Dermis blood vessel endothelial cell (primary cell): ENCODE measurements at regions not wholly inside any gene's neighbourhood (a gene's known extent, or its start where the extent isn't known, plus 50 kb on each side); places are given as distances from the start of the nearest gene placed in this dataset.
"Not testable (repeated sequence)": the region's sequence is repeated elsewhere in the genome, so short reads cannot be mapped to it uniquely, and the experiment has no call there.

Source experiments
- DNase-seq: peaks from one replicate; pipeline ENCODE4 v3.0.0; 2010

- DNase-seq: peak; percentile 83
These were observed 137.2 kb downstream of the TRIM43 start for GRCh38 chr2:95728878-95729596.

GRCh38 chr2:95729597-95729955, 137.8 kb downstream of the TRIM43 start:
- no peak for DNase-seq

- peak; percentile 5 for DNase-seq
These were observed 139.0 kb downstream of the TRIM43 start for GRCh38 chr2:95730813-95731212.

DNA sequence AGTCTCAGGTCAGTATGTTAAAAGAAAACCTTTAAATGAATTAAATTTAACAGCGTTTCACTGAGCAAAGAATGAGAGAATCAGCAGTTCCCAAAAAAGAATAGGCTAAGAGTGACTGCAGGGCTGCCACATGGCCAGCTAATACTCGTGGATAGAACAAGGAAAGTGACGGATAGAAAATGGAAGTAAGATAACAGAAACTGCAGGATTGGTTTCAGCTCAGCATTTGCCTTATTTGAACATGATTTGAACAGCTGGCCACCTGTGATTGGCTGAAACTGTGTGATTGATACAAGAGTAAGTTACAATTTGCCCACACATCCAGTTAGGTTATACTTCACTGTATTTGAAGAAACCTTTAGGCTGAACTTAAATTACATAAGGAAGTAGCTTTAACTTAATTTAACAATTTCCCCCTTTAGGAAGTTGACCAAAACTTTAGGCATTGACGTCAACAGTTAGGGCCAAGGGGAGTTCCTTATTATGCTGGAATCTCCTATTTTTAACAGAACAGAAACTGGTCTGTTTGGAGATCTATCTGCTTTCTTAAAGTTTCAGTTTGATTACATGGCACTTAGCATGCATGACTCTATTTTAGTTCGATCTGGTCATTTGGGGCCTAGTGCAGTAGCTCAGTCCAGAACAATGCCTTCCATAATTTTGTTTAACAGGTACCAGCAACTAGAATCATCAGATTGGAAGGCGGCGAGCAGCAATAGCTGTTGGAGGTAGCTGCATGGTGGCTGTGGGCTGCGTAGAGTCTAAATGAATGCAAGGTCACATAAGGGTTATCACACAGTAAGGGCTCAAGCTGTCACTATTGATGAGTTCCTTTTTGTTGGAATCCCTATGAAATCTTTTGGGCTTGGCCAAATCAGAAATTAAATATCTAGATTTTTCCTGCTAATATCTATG, 143.4 kb downstream of the TRIM43 start:
- DNase-seq: no peak

GRCh38 chr2:95738301-95738700, 146.5 kb downstream of the TRIM43 start:
- no peak for DNase-seq

- DNase-seq: not testable (repeated sequence)
These were observed 160.3 kb downstream of the TRIM43 start for GRCh38 chr2:95752126-95752525.

- not testable (repeated sequence) for DNase-seq
These were observed 162.0 kb downstream of the TRIM43 start for GRCh38 chr2:95753812-95754211.

GRCh38 chr2:95754213-95754612, 162.4 kb downstream of the TRIM43 start:
- not testable (repeated sequence) for DNase-seq

DNA sequence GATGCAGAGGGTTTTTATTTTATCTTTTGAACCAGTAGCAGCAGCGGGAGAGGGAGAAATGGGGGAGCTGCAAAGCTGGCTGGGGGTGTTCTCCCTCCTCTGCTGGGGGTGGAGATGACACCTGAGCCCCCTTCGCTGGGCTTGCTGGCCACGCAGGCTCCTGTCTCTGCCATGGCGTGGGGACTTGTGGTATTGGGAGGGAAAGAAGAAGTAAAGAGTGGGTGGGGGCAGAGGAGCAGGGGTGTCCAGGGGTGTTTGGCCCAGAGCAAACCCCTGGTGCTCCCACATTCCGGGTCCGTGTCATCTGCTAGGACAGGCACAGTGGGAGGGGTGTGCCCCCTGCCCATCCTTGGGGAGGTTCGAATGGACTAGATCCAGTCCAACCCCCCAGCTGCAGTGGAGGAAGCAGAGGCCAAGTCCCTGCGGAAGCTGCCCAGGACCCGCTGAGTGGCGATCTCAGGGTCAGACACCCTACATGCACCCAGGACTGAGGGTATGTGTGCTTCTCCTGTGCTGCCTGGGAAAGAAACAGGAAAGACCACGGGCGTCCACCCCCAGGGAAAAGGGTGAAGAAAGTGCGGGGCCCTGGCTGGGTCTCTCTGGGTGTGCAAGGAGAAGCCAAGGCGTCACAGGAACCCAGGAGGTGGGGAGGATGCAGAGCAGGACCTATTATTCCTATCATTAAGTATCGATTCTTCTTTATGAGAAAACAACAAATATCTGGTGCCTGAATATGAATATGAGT, 163.2 kb downstream of the TRIM43 start:
- not testable (repeated sequence) for DNase-seq

GRCh38 chr2:95755956-95756669, 164.3 kb downstream of the TRIM43 start:
- DNase-seq: not testable (repeated sequence)

DNA sequence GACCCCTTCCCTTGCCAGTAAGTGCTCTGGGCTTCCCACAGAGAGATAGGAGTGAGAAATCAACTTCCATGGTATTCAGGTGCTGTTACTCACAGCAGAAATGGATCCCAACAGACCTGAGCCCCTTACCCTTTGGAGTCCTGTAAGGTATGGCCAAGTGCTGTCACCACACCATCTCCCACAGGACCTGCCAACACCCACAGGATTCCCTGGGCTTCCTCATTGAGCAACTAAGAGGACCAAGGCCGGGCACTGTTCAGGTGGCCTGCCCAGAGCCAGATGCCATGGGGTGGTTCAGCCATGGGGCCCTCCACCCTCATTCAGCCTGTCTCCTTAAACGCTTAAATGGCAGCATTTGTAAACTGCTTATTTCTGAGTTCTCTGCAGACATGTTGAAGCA, 166.2 kb downstream of the TRIM43 start:
- no peak for DNase-seq

DNA sequence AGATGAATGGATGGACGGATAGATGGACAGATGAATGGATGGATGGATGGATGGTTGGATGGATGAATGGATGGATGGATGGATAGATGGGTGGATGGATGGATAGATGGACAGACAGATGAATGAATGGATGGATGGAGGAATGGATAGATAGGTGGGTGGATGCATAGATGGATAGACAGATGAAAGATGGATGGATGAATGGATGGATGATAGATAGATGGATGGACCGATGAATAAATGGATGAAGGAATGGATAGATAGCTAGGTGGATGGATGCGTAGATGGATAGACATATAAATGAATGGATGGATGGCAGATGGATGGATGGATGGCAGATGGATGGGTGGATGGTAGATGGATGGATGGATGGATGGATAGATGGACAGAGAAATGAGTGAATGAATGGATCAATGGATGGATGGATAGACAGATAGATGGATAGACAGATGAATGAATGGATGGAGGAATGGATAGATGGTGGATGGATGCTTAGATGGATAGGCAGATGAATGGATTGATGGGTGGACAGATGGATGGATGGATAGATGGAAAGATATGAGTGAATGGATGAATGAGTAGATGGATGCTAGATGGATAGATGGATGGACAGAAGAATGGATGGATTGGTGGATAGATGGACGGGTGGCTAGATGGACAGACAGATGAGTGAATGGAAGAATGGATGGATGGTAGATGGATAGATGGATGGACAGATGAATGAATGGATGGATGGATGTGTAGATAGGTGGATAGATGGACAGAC, 167.9 kb downstream of the TRIM43 start:
- no peak for DNase-seq

DNA sequence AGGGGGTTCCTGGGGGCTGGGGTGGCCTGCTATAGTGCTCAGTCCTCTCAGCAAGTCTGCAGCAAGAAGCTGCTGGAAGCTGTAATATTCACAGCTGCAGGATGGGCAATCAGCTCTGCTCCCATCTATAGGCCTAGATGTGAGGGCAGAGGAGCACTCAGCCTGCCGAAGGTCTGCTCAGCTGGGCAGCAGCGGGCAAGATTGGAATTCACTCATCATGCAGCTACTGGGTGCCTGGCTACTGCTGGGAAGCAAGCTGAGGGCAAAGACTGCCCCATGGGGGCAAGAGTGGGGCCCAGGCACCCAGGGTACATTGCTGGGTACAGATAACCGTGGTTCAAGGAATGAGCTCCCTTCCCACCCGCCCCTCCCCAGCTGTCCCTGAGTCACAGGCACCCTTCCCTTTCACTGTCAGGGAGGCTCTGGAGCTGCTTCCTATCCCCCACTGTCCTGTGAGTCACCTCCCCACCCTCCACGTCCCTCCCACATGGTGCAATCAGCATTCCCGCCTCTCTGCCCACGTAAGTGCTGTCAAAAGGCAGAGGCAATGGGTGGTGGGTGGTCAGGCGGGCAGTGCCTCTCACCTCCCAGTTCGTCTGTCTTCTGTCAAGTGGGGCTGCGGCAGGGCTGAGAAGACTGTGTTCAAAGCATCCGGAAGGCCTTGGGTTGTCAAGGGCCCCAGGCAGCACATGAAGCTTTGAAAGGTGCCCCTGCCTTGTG, 169.2 kb downstream of the TRIM43 start:
- DNase-seq: no peak

- DNase-seq: no peak
These were observed 169.8 kb downstream of the TRIM43 start for GRCh38 chr2:95761556-95761955.

GRCh38 chr2:95762023-95763021, 170.5 kb downstream of the TRIM43 start:
- DNase-seq: not testable (repeated sequence)

- DNase-seq: not testable (repeated sequence)
These were observed 171.3 kb downstream of the TRIM43 start for GRCh38 chr2:95763074-95763473.

DNA sequence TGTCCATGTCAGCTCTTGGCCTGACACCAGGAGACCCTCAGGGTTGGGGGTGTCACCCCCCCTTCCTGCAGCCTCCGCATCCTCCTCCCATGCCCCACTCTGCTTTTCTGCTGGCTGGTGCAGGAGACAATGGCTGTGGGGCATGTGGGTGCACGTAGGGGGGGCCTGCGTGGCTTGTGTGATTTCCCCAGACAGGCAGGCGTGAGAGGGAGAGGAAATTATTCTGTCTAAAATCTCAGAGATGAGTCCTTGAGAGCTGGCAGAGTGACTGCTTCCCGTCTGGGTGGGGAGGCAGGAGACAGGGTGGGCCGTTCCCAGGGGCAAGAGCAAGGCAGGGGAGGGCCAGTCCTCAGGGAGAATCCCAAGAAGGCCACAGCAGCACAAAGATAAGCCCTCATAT, 173.2 kb downstream of the TRIM43 start:
- not testable (repeated sequence) for DNase-seq

DNA sequence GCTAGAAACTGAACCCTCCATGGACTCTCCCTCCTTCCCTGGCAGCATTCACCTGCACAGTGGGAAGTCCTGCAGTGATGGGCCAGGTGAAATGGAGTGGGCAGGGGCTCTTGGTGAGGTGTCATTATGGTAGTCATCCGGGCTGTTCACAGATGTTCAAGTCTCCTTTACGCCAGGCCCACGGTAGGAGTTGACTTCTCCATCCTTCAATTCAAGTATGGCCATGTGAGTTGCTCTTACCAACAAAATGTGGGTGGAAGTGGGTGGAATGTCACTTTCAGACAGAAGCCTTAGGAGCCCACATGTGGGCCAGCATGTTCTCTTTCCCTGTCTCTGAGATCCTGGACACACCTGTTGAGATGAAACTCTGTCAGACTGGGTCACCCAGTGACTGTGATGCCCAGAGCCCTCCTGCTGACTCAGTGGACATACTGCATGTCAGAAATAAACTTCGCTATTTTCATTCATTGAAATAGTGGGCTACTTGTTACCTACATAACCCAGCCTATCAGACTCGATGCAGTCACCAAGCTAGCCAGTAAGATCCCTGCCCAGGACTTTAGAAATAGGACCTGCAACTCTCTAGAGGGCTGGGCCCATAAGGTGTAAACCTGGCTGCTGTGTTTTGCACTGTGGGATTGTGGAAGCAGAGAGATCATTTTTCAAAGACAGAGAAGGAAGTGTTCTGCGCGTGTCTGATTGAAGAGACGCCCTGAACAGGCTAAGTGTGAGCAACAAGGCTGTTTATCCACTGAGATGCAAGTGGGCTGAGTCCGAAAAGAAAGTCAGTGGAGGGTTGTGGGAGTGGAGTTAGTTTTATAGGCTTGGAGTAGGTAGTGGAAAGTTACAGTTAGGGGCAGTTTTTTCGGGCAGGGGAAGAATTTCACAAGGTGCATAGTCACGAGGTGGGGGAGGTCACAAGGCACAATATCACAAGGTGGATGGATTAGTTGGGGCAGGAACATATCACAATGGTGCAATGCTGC, 174.4 kb downstream of the TRIM43 start:
- DNase-seq: not testable (repeated sequence)
